ENCODE measurements at regions not wholly inside any gene's neighbourhood (a gene's known extent, or its start where the extent isn't known, plus 50 kb on each side); places are given as distances from the start of the nearest gene placed in this dataset.

- no peak for DNase-seq (ENCODE audit: low spot score)
These were observed 55.4 kb downstream of the XCL1 start for GRCh38 chr1:168631671-168632400.

GRCh38 chr1:168634951-168635532, 58.6 kb downstream of the XCL1 start:
- DNase-seq (ENCODE audit: low spot score), result peak; percentile 4

DNA sequence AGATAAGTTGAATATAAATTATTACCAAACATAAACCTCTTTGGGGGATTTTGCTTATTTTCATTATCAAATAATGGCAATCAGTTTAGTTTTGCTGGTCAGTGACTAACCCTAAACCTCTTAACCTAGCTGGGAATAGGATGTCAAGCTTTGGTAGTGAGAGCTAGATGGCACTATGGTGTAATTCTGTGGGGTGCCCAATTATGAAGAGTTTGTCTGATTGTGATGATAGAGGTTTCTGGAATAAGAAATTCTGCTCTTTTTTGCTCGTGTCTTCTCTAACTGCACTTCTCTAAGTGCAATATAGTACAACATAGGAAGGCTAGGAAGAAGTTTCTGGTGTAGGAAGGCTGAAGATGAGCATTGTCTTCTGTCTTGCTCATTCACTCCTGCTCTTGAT, 59.8 kb downstream of the XCL1 start:
- DNase-seq (ENCODE audit: low spot score), result peak; percentile 9

DNA sequence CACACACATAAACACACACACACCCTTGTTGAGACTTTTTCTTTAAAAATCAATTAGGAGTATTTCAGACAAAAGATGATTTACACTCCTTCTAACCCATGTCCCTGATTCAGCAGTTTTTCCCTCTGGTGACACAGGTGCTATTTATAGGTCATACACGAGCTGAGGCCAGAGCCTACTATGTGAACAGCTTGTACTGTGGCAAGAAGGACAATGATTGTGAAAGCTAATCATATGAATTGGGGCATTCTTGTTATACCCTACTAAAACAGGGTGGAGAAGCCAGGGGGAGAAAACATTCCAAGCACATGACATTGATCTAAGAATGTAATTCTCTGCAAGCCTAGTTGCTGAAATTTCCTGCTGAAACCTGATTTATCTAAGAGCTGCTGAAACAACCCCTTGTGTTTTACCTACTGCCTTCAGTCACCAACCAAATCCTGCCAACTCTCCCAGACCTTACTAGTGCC, 60.3 kb downstream of the XCL1 start:
- DNase-seq (ENCODE audit: low spot score), result no peak

- DNase-seq (ENCODE audit: low spot score), result peak; percentile 27
These were observed 61.1 kb downstream of the XCL1 start for GRCh38 chr1:168637350-168637991.

DNA sequence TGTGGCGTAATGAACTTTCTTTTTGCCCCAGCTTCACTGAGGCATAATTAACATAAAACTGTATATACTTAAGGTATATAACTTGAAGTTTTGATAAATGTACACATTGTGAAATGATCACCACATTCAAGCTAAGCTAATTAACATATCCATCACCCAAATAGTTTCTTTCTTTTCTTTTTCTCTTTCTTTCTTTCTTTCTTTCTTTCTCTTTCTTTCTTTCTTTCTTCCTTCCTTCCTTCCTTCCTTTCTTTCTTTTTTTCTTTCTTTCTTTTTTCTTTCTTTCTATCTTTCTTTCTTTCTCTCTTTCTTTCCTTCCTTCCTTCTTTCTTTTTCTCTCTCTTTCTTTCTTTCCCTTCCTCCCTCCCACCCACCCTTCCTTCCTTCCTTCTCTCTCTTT, 62.5 kb downstream of the XCL1 start:
- DNase-seq (ENCODE audit: low spot score), result no peak

- DNase-seq (ENCODE audit: low spot score), result no peak
These were observed 63.8 kb downstream of the XCL1 start for GRCh38 chr1:168640182-168640581.

DNA sequence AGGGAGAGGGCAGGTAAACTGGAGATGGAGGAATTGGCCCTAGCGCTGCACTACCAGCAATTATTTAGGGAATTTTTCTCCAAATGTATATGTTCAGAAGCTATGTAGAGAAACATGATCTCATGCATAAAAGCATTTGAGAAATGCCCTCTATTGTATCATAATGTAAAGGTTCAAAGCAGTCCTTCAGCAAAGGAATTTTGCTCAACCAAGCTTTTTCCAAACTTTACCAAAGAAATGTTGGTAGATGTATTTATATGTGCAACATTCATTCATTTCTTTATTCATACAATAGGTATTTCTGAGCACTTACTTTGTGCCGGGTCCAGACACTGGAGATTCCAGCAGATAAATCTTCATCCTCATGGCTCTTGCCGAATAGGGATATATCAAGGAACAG, 64.4 kb downstream of the XCL1 start:
- no peak for DNase-seq (ENCODE audit: low spot score)

- no peak for DNase-seq (ENCODE audit: low spot score)
These were observed 66.7 kb downstream of the XCL1 start for GRCh38 chr1:168643152-168643551.

Data from LoVo (cell line).